HG02763 (cell line): ENCODE measurements at regions not wholly inside any gene's neighbourhood (a gene's known extent, or its start where the extent isn't known, plus 50 kb on each side); places are given as distances from the start of the nearest gene placed in this dataset.
"Not testable (repeated sequence)": the region's sequence is repeated elsewhere in the genome, so short reads cannot be mapped to it uniquely, and the experiment has no call there.

ENCODE experiments used
- ATAC-seq: cut with Tn5 transposase; IDR thresholded peaks from one replicate; pipeline ENCODE4 v1.9.1; 2021; ENCODE audit warnings: mild to moderate bottlenecking, moderate library complexity; ENCODE audit not compliant: unreplicated experiment

- no peak for ATAC-seq
Observed at GRCh38 chr12:115898670-115899069, 378.8 kb downstream of the MED13L start.

GRCh38 chr12:115897729-115898128, 379.8 kb downstream of the MED13L start:
- no peak for ATAC-seq

- ATAC-seq: no peak
Observed at GRCh38 chr12:115895247-115895646, 382.2 kb downstream of the MED13L start.

- ATAC-seq: no peak
Observed at GRCh38 chr12:115891556-115892164, 385.8 kb downstream of the MED13L start.

- ATAC-seq: no peak
Observed at GRCh38 chr12:115886666-115887065, 390.8 kb downstream of the MED13L start.

- ATAC-seq: no peak
Observed at GRCh38 chr12:115885040-115885690, 392.3 kb downstream of the MED13L start.

GRCh38 chr12:115882936-115883335, 394.6 kb downstream of the MED13L start:
- no peak for ATAC-seq

GRCh38 chr12:115880238-115880637, 397.3 kb downstream of the MED13L start:
- no peak for ATAC-seq

GRCh38 chr12:115879354-115879753, 398.1 kb downstream of the MED13L start:
- no peak for ATAC-seq

GRCh38 chr12:115873451-115874082, 403.9 kb downstream of the MED13L start:
- ATAC-seq: no peak

GRCh38 chr12:115872919-115873357, 404.6 kb downstream of the MED13L start:
- no peak for ATAC-seq

- no peak for ATAC-seq
Observed at GRCh38 chr12:115872212-115872611, 405.3 kb downstream of the MED13L start.

- ATAC-seq: no peak
Observed at GRCh38 chr12:115871714-115872113, 405.8 kb downstream of the MED13L start.

- no peak for ATAC-seq
Observed at GRCh38 chr12:115870510-115870909, 407.0 kb downstream of the MED13L start.

- no peak for ATAC-seq
Observed at GRCh38 chr12:115870021-115870420, 407.5 kb downstream of the MED13L start.

GRCh38 chr12:115869604-115870003, 407.9 kb downstream of the MED13L start:
- ATAC-seq: no peak

- no peak for ATAC-seq
Observed at GRCh38 chr12:115868624-115869023, 408.9 kb downstream of the MED13L start.

- ATAC-seq: no peak
Observed at GRCh38 chr12:115867854-115868253, 409.6 kb downstream of the MED13L start.

GRCh38 chr12:115866909-115867525, 410.5 kb downstream of the MED13L start:
- no peak for ATAC-seq

- not testable (repeated sequence) for ATAC-seq
Observed at GRCh38 chr12:115866281-115866680, 411.2 kb downstream of the MED13L start.

- ATAC-seq: no peak
Observed at GRCh38 chr12:115864396-115864795, 413.1 kb downstream of the MED13L start.

GRCh38 chr12:115860619-115861018, 416.9 kb downstream of the MED13L start:
- no peak for ATAC-seq
